GM19438 (cell line): ENCODE measurements at regions not wholly inside any gene's neighbourhood (a gene's known extent, or its start where the extent isn't known, plus 50 kb on each side); places are given as distances from the start of the nearest gene placed in this dataset.
"Not testable (repeated sequence)": the region's sequence is repeated elsewhere in the genome, so short reads cannot be mapped to it uniquely, and the experiment has no call there.

Experiments used
- ATAC-seq: cut with Tn5 transposase; IDR thresholded peaks from one replicate; pipeline ENCODE4 v1.9.1; 2021; ENCODE audit warnings: low read depth; ENCODE audit not compliant: unreplicated experiment

DNA sequence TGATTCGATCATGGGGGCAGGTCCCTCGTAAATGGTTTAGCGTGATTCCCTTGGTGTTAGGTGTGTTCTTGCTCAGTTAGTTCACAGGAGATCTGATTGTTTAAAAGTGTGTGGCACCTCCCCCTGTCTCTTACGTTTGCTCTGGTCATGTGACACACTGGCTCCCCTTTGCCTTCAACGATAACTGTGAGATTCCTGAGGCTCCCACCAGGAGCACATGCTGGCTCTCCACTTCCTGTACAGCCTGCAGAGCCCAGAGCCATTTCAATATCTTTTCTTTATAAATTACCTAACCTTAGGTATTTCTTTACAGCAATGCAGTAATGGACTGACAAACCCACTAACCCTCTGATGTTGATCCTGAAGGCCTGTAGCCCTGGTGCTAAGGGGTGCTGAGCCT is 141.9 kb downstream of the FCRL5 start:
- ATAC-seq: no peak

DNA sequence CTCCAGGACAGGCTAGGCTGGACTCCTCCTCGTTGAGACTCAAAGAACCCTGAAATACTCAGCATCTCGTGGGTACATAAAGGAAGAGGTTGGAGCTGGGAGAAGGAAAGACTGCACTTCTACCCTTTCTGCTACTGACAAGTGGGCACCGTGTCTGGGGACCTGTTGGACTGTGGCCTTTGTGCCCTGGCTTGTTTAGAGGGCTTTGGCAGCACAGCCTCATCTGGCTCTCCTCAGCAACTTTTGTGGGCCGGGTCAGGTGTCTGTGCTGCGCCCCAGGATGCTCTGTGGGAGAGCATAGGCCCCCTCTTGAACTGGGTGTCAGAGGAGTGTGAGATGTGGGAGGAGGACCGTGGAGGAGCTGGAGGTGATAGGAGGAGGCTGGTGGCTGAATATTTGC is 142.4 kb downstream of the FCRL5 start:
- ATAC-seq: no peak

- no peak for ATAC-seq
Observed at GRCh38 chr1:157407917-157408525, 144.3 kb downstream of the FCRL5 start.

DNA sequence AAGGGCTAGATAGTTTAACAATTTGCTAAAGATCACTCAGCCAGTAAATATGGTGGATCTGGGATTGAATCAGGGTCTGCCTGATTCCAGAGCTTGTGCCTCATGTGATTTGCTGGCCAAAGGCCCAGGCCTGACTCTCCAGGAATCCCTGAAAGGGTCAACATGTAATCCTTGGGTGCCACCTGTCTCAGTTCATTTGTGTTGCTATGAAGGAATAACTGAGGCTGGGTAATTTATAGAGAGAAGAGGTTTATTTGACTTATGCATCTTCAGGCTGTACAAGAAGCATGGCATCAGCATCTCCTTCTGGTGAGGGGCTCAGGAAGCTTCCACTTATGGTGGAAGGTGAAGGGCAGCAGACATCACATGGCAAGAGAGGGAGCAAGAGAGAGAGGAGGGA is 144.9 kb downstream of the FCRL5 start:
- no peak for ATAC-seq

DNA sequence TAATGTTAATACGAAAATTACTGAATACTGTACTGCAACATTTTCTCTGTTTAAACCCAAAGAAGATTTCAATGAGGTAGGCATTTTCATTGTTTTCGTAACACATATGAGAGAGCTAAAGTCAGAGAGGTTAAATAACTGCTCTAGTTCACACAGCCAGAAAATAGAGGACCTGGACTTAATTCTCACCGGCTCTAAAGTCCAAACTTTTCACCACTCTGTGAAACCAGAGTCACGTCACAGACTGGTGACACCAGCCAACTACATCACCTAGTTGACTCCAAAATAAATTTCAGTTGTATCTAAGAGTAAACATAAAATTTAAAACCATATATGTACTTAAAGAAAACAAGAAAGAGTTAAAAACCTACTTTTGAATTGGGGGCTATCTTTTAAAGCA is 146.7 kb downstream of the FCRL5 start:
- no peak for ATAC-seq

DNA sequence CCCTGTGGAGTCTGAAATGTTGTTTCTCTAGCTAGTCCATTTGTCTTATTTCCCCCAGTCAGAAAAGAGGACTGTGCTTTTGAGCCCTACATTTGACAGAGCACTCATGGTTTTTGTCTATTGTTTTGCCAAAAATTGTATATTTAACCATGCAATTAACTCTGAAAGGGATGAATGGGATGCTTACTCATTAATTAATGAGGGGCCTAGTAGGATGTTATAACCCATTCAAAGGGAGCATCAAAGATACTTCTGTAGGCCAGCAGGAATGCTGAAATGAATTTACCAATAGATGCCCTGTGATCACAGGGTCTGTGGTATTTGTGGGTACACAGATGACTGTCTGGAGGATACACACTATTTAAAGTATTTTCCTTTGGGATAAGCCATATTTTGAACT is 147.7 kb downstream of the FCRL5 start:
- ATAC-seq: no peak

- ATAC-seq: peak; percentile 27
Observed at GRCh38 chr1:157404063-157404501, 148.2 kb downstream of the FCRL5 start.

DNA sequence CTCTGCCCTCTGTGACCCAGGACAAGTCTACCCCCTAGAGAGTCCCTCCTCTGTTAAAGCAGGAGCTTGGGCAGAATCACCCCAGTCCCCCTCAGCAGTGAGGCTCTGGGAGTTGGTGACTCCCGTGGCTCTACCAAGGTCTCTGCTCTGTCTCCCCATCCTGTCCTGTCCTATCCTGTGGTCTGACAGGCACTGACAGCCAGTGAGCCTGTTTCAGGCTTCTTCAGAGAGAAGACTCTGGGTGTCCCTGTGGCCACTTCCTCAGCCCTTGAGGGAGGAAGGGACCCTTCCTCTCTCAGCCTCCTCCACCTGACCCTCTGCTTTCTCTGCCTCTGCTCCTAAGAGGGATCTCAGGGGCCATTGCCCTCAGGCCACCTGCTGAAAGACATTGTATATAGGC is 148.7 kb downstream of the FCRL5 start:
- peak; percentile 39 for ATAC-seq

DNA sequence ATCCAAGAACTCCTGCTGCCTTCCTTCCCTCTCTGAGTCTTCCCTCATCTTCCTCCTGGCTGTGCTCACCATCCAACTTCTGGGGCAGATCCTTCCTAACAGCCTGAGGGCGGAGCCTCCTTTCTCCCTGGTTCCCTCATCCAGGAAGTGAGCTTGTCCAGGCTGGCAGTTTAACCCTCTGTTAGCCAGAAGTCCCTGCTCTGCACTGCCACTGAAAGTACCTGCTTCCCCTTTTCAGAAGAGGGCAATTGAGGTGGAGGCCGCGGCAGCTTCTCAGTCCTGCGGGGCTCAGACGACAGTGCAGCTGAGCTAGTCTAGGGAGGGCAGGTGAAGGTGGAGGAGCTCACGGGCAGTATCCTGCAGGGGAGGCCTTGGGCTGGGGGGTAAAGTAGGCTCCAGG is 149.1 kb downstream of the FCRL5 start:
- peak; percentile 75 for ATAC-seq

DNA sequence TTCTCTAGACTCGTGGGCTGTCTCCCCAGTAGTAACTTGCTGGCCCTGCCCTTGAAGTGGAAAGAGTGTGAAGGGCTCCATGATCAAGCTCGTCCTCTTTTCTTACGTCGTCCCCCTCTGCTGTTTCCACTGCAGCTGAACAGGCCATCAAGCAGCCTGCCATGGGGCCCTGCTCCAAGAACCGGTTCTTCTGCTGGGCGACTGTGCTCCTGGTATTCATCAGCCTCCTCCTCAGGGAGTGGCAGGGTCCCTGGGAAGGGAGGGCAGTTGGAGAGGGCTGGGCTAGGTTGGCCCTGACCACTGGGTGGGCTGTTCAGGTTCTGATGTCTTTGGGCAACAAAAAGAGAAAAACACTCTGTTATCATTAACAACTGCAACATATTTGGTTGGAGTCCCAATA is 151.5 kb downstream of the FCRL5 start:
- ATAC-seq: no peak

GRCh38 chr1:157399984-157400382 is 152.3 kb downstream of the FCRL5 start:
- ATAC-seq: no peak

DNA sequence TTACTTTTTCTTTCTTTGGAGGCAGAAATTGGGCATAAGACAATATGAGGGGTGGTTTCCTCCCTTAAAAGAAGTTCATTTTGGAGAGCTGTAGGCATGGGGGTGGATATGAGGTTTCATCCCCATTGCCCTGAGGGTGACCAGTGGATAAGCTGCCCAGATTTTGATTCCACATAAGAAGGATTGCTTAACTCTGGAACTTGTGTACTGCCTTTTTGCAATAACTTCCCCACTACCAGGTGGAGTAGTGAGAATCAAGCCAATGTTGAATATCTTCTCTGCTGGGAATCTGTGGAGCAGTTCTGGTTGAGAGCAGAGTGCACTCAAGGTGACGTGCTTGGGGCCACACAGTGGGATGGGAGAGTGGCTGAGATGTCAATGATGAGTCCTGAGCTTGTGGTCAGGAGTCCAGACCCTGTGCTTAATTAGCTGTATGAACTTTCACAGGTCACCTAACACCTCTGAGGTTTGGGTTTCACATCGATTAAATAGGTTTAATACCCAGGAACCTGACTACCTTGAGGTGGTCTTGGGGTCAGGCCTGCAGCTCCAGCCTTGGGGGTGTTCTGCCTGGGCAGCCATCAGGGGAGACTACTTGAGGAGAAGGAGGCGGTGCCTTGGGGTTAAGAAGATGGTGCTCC is 152.9 kb downstream of the FCRL5 start:
- ATAC-seq: no peak

- ATAC-seq: no peak
Observed at GRCh38 chr1:157390651-157391050, 161.7 kb downstream of the FCRL5 start.

DNA sequence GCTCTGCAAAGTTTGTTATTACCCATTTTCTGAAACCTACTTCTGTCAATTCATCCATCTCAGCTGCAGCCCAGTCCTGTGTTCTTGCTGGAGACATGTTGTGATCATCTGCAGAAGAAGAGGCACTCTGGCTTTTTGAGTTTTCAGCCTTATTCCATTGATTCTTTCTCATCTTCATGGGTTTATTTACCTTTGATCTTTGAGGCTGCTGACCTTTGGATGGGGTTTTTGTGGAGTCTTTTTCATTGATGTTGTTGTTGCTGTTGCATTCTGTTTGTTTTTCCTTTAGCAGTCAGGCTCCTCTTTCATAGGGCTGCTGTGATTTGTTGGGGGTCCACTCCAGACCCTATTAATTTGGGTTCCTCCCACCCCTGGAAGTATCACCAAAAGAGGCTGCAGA is 164.3 kb downstream of the FCRL5 start:
- ATAC-seq: no peak

GRCh38 chr1:157384258-157384657 is 168.1 kb downstream of the FCRL5 start:
- ATAC-seq: no peak

GRCh38 chr1:157382351-157382750 is 170.0 kb downstream of the FCRL5 start:
- no peak for ATAC-seq

DNA sequence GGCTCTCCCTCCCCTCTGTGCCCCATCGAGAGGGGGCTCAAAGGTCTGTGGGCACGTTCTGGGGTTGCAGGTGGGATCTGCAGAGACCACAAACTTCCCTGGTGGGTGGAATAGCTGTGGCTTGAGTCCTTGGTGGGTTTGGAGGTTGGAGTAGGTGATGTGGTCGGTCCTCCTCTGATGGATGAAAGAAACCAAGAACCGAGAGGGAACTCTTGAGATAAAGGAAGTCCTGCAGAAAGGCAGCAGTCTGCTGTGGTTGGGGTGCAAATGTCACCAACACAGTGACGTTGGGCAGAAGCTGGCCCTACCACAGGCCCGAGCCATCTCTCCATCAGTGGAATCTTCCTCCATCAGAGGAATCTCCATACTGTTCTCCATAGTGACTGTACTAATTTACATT is 171.8 kb downstream of the FCRL5 start:
- no peak for ATAC-seq

- ATAC-seq: not testable (repeated sequence)
Observed at GRCh38 chr1:157377280-157377713, 175.0 kb downstream of the FCRL5 start.

- ATAC-seq: no peak
Observed at GRCh38 chr1:157376681-157377080, 175.6 kb downstream of the FCRL5 start.

DNA sequence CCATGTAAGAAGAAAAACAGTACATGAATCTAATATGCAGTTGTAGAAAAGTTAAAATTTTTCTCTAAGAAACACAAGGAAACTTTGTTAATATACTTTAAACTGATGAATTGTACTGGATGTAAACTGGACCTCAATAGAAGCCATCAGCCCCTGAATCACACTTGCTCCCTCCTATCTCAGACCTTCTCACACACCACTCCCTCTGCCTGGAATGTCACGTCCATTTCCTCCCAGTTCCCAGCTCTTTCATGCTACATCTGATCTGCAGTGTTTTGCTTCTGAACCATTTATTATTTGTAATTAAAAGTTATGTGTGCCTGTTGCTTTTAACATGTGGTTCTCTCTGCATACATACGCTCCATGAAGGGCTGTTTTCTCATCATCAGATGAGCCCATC is 180.0 kb downstream of the FCRL5 start:
- ATAC-seq: not testable (repeated sequence)

GRCh38 chr1:157371826-157372225 is 180.5 kb downstream of the FCRL5 start:
- ATAC-seq: no peak

- ATAC-seq: no peak
Observed at GRCh38 chr1:157371221-157371620, 181.1 kb downstream of the FCRL5 start.
